ENCODE measurements at regions not wholly inside any gene's neighbourhood (a gene's known extent, or its start where the extent isn't known, plus 50 kb on each side); places are given as distances from the start of the nearest gene placed in this dataset.

DNA sequence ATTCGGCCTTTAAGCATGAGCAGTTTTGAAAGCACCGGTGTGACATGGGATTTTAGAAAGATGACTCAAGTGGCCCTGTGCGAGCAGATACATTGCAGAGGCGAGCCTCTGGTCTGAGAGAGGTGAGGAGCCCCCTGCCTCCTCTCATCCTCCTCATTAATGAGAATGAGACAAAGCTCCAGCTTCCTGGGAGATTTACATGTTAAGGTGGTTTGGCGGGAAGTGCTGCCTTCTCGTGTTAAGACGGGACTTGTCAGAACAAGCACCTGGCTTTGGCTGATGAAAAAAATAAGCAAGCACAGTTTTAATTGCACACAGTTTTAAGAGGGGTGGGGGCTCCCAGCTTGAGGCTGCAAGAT, 68.1 kb downstream of the ACTL7B start:
- intact Hi-C loops (cut with DNase I; ENCODE audit: low total_unique reads), result no loop called here
- no peak overlapping the region for H3K4me3 ChIP-seq
- no peak overlapping the region for H3K27ac ChIP-seq
- no peaks in the 10 kb centered on the region for H3K36me3 ChIP-seq
- H3K27me3 ChIP-seq, result no peaks in the 10 kb centered on the region
- peaks cover 1 to 14% (median 6%) of the 10 kb centered on the region in 3 donors for H3K9me3 ChIP-seq
- peaks cover 0 to 18% (median 3%) of the 10 kb centered on the region in 4 donors for H3K4me1 ChIP-seq
- DNase-seq, result no peak
- TF ChIP-seq, protein P1, sequence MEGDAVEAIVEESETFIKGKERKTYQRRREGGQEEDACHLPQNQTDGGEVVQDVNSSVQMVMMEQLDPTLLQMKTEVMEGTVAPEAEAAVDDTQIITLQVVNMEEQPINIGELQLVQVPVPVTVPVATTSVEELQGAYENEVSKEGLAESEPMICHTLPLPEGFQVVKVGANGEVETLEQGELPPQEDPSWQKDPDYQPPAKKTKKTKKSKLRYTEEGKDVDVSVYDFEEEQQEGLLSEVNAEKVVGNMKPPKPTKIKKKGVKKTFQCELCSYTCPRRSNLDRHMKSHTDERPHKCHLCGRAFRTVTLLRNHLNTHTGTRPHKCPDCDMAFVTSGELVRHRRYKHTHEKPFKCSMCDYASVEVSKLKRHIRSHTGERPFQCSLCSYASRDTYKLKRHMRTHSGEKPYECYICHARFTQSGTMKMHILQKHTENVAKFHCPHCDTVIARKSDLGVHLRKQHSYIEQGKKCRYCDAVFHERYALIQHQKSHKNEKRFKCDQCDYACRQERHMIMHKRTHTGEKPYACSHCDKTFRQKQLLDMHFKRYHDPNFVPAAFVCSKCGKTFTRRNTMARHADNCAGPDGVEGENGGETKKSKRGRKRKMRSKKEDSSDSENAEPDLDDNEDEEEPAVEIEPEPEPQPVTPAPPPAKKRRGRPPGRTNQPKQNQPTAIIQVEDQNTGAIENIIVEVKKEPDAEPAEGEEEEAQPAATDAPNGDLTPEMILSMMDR (IDR thresholded peaks at IDR 0.05), result no peak

DNA sequence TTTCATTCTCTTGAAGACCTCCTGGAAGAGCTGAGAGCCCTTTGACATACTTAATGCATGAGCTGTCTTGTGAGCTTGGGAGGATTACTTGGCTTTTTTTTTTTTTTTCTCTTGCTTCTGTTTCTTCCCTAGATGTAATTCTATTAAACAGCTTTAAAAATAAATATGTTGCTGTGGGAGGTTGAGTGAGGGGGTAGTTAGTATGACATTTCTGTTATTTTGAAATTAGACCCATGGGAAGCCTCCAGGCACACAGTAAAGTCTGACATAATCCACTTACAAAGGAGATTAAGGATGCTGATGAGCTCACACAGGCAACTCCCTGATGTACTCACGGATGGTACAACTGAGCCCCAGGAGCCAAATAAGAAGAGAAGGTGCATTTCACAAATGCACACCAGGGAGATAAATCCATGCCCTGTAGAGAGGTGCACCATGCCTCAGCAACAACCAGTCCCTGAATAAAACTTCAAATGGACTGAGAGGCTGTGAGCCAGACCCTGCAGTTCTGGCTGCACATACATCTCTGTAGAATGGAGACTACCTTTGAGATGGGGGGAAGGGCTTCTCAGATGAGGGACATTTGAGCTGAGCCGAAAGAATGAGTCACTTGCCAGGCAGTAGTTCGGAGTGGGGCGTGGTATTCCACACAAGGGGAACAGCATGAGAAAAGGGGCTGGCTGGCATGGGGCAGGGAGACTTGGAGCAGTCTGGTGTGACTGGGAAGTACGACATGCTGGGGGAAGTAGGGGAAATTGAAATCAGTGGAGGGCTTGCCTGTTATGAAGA, 68.7 kb downstream of the ACTL7B start:
- H3K4me1 ChIP-seq, result peaks cover 0 to 18% (median 3%) of the 10 kb centered on the region in 4 donors
- H3K27me3 ChIP-seq, result no peaks in the 10 kb centered on the region
- H3K9me3 ChIP-seq, result peaks cover 0 to 8% (median under 1%) of the 10 kb centered on the region in 3 donors
- no peak overlapping the region for H3K27ac ChIP-seq
- intact Hi-C loops (cut with DNase I; ENCODE audit: low total_unique reads), result no loop called here
- H3K36me3 ChIP-seq, result no peaks in the 10 kb centered on the region
- TF ChIP-seq, protein P1 (IDR thresholded peaks at IDR 0.05), result no peak
- no peak overlapping the region for H3K4me3 ChIP-seq
- no peak for DNase-seq

DNA sequence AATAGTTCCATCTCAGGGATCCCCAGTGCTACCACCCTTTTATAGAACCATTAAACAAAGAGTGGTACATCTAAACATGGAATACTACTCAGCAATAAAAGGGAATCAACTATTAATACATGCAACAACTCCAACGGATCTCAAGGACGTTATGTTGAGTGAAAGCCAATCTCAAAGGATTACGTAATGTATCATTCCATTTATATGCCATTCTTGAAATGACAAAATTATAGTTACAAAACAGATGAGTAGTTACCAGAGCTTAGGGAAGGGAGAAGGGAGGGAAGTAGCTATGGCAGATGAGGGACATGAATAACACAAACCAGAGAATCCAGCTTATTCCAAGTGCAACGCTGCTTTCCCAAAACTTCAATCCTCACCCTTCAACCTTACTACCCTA, 69.5 kb downstream of the ACTL7B start:
- H3K27ac ChIP-seq, result no peak overlapping the region
- peaks cover 0 to 3% (median 0%) of the 10 kb centered on the region in 3 donors for H3K9me3 ChIP-seq
- peaks cover 0 to 18% (median 3%) of the 10 kb centered on the region in 4 donors for H3K4me1 ChIP-seq
- H3K36me3 ChIP-seq, result no peaks in the 10 kb centered on the region
- no peak for DNase-seq
- TF ChIP-seq, protein P1 (IDR thresholded peaks at IDR 0.05), result no peak
- intact Hi-C loops (cut with DNase I; ENCODE audit: low total_unique reads), result no loop called here
- no peak overlapping the region for H3K4me3 ChIP-seq
- no peaks in the 10 kb centered on the region for H3K27me3 ChIP-seq

DNA sequence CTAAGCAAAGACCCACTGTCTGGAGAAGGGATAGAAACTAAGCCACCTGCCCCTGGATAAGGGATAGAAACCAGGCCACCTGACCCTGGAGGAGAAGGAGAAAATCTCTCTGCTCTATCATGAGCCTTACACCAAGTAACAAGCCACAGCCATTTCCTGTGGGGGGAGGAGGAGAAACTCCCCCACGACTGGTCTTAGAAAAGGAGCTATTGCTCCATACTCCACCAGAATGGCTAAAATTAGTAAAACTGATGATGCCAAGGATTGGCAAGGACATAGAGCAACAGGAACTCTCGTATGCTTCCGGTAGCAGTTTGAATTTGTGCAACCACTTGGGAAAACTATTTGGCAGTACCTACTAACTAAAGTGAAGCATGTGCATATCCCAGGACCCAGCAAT, 70.8 kb downstream of the ACTL7B start:
- TF ChIP-seq, protein P1 (IDR thresholded peaks at IDR 0.05), result no peak
- Histone ChIP-seq H3K4me3 (no peak overlapping the region), H3K27ac (peak overlapping the region in 1 of 2 donors; percentile 51), H3K36me3 (no peaks in the 10 kb centered on the region), H3K9me3 (no peaks in the 10 kb centered on the region), H3K27me3 (no peaks in the 10 kb centered on the region), H3K4me1 (peaks cover 0 to 18% (median 3%) of the 10 kb centered on the region in 4 donors)
- peak in 1 of 2 donors; percentile 75 for DNase-seq
- intact Hi-C loops (cut with DNase I; ENCODE audit: low total_unique reads), result no loop called here

DNA sequence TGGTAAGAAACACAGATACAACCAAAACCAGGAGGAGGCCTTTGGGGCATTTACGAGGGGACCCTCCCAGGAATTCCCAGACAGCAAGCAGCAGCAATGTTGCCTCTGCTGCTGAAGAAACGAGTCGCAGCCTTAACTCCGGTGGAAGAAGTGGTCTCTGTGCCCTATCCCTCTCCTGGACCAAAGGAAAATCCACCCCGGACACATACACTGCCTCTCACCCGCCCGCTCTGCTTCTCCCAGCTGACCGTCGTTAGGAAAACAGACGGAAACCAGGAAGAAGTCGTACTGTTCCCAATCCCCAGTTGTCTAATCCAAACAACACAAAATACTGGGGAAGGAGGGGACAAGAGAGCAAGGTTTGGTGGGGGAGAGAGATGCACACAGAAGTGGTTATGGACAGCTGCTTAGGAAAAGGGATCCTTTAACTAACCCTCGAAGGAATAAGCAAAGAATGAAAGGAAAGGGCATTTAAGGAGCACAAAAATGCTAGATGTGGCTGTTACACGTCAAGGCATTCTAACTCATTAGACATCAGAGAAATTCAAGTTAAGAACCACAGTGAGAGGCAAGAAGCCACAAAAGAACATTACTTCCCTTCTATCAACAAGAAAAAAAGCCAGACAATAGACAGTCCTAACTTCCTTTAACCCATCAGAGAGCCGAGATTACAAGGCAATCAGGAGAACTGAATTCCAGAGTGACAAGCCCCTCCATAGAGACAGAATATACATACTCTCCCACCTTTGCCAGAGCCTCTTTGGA, 71.9 kb downstream of the ACTL7B start:
- Histone ChIP-seq H3K9me3 (no peaks in the 10 kb centered on the region), H3K27me3 (no peaks in the 10 kb centered on the region), H3K4me3 (no peak overlapping the region), H3K27ac (peak overlapping the region in 1 of 2 donors; percentile 51), H3K4me1 (peaks cover 0 to 18% (median 3%) of the 10 kb centered on the region in 4 donors), H3K36me3 (no peaks in the 10 kb centered on the region)
- intact Hi-C loops (cut with DNase I; ENCODE audit: low total_unique reads), result no loop called here
- DNase-seq, result no peak
- TF ChIP-seq, protein P1 (IDR thresholded peaks at IDR 0.05), result no peak
